IMR-90 (cell line): ENCODE measurements at regions not wholly inside any gene's neighbourhood (a gene's known extent, or its start where the extent isn't known, plus 50 kb on each side); places are given as distances from the start of the nearest gene placed in this dataset.

Experiments
- ATAC-seq: fragments of 200-7000 bp; cut with Tn5 transposase; 2 replicates; pipeline ENCODE4 v1.9.1; 2020; ENCODE audit warnings: low read depth, mild to moderate bottlenecking, moderate library complexity
- BruUV-seq: library from RNA; stranded (reverse); fragments of 400-500 nt; replicated peaks from 2 replicates; lab custom pipeline; 2021; lab: Mats Ljungman, UMichigan
- CTCF ChIA-PET: fragments of 300-600 bp; formaldehyde crosslinking; extraction: SDS; loops from one replicate; lab custom pipeline; 2021; ENCODE audit warnings: antibody characterized with exemption; lab: Yijun Ruan, JAX
- POLR2A ChIA-PET: fragments of 300-600 bp; sonication (Branson Sonifier 250); formaldehyde crosslinking; loops from one replicate; lab custom pipeline; 2022; ENCODE audit warnings: antibody characterized with exemption; ENCODE audit not compliant: unreplicated experiment; lab: Charles Lee
- DNase-seq: peaks from one replicate; pipeline ENCODE4 v3.0.0; 2013
- H2AFZ ChIP-seq: replicated peaks from 2 replicates; pipeline ENCODE3; 2013; ENCODE audit warnings: low read length, mild to moderate bottlenecking; ENCODE audit not compliant: poor library complexity
- H2AK5ac ChIP-seq: 2 replicates; pipeline ENCODE4 v1.6.1; 2013; ENCODE audit warnings: low read depth, low read length, inconsistent platforms
- H2AK9ac ChIP-seq: replicated peaks from 2 replicates; pipeline ENCODE3; 2013; ENCODE audit warnings: mild to moderate bottlenecking, low read depth, low read length, moderate library complexity; ENCODE audit not compliant: poor library complexity
- H2BK120ac ChIP-seq: 2 replicates; pipeline ENCODE4 v1.6.1; 2013; ENCODE audit warnings: low read depth, low read length, inconsistent platforms
- H2BK15ac ChIP-seq: 3 replicates; pipeline ENCODE4 v1.6.1; 2013; ENCODE audit warnings: low read depth, low read length, inconsistent platforms
- H2BK20ac ChIP-seq: 2 replicates; pipeline ENCODE4 v1.6.1; 2013; ENCODE audit warnings: low read depth, mild to moderate bottlenecking, inconsistent platforms, low read length, moderate library complexity
- H2BK5ac ChIP-seq: 2 replicates; pipeline ENCODE4 v1.6.1; 2013; ENCODE audit warnings: mild to moderate bottlenecking, low read depth, low read length, inconsistent platforms; ENCODE audit not compliant: poor library complexity, severe bottlenecking
- H3K14ac ChIP-seq: replicated peaks from 2 replicates; pipeline ENCODE4 v1.6.1; 2013; ENCODE audit warnings: low read depth, low read length, inconsistent platforms
- H3K18ac ChIP-seq: 2 replicates; pipeline ENCODE4 v1.6.1; 2013; ENCODE audit warnings: low read depth, low read length, control low read depth
- H3K23ac ChIP-seq: 2 replicates; pipeline ENCODE4 v1.6.1; 2013; ENCODE audit warnings: low read depth, low read length, inconsistent platforms
- H3K27ac ChIP-seq: 2 replicates; pipeline ENCODE4 v1.5.1; 2013; ENCODE audit warnings: mild to moderate bottlenecking, control low read depth, low read length; ENCODE audit not compliant: insufficient read depth
- H3K27me3 ChIP-seq: 2 replicates; pipeline ENCODE4 v1.6.1; 2013; ENCODE audit warnings: low read length; ENCODE audit not compliant: control insufficient read depth, insufficient read depth
- H3K36me3 ChIP-seq: 2 replicates; pipeline ENCODE4 v1.6.1; 2013; ENCODE audit warnings: low read length, mixed read lengths; ENCODE audit not compliant: control insufficient read depth, insufficient read depth
- H3K4ac ChIP-seq: 2 replicates; pipeline ENCODE4 v1.6.1; 2013; ENCODE audit warnings: low read depth, low read length, inconsistent platforms
- H3K4me1 ChIP-seq: 2 replicates; pipeline ENCODE4 v1.6.1; 2013; ENCODE audit warnings: low read length, mixed read lengths; ENCODE audit not compliant: control insufficient read depth, insufficient read depth
- H3K4me2 ChIP-seq: 2 replicates; pipeline ENCODE4 v1.6.1; 2013; ENCODE audit warnings: low read depth, mild to moderate bottlenecking, control low read depth, low read length, moderate library complexity
- H3K4me3 ChIP-seq: 2 replicates; pipeline ENCODE4 v1.5.1; 2013; ENCODE audit warnings: low read depth, mild to moderate bottlenecking, control low read depth, low read length, moderate library complexity; ENCODE audit not compliant: insufficient read depth
- H3K56ac ChIP-seq: 2 replicates; pipeline ENCODE4 v1.6.1; 2013; ENCODE audit warnings: low read length, inconsistent platforms; ENCODE audit not compliant: insufficient read depth; ENCODE audit errors: extremely low read depth
- H3K79me1 ChIP-seq, 2 experiments: 2 replicates each; pipeline ENCODE4 v1.6.1; 2013; ENCODE audit warnings: low read length in 2 of 2, inconsistent platforms in 1 of 2, low read depth in 1 of 2
- H3K9ac ChIP-seq: 2 replicates; pipeline ENCODE4 v1.6.1; 2013; ENCODE audit warnings: low read depth, low read length, control low read depth
- H3K9me1 ChIP-seq: 2 replicates; pipeline ENCODE4 v1.6.1; 2013; ENCODE audit warnings: low read length, inconsistent platforms; ENCODE audit not compliant: insufficient read depth
- H3K9me3 ChIP-seq: 2 replicates; pipeline ENCODE4 v1.6.1; 2013; ENCODE audit warnings: low read length; ENCODE audit not compliant: control insufficient read depth, insufficient read depth
- H4K20me1 ChIP-seq: 2 replicates; pipeline ENCODE4 v1.6.1; 2013; ENCODE audit warnings: low read length, inconsistent platforms; ENCODE audit not compliant: insufficient read depth
- H4K5ac ChIP-seq: 2 replicates; pipeline ENCODE4 v1.6.1; 2013; ENCODE audit warnings: mild to moderate bottlenecking, low read depth, low read length, control low read depth
- H4K8ac ChIP-seq, 2 experiments: 2 replicates each; pipeline ENCODE4 v1.6.1; 2013; ENCODE audit warnings: low read depth in 2 of 2, low read length in 2 of 2, control low read depth in 1 of 2, inconsistent platforms in 1 of 2
- H4K91ac ChIP-seq: 2 replicates; pipeline ENCODE4 v1.6.1; 2013; ENCODE audit warnings: low read depth, low read length, inconsistent platforms; ENCODE audit not compliant: insufficient read depth
- BHLHE40 ChIP-seq: fragments of 150-350 bp; IDR thresholded peaks from 2 replicates; pipeline ENCODE4 v1.6.1; 2016; ENCODE audit warnings: mild to moderate bottlenecking, low read depth, low read length
- CEBPB ChIP-seq: IDR thresholded peaks from 2 replicates; pipeline ENCODE4 v1.6.1; 2012; ENCODE audit warnings: low read depth, low read length, improper control_type of control experiment
- CHD1 ChIP-seq: IDR thresholded peaks from 2 replicates; pipeline ENCODE4 v1.6.1; 2012; ENCODE audit warnings: low read depth, low read length, improper control_type of control experiment
- CTCF ChIP-seq: conservative IDR thresholded peaks from 2 replicates; pipeline ENCODE4 v1.5.1; 2012; ENCODE audit warnings: mild to moderate bottlenecking, low read depth, low read length, improper control_type of control experiment
- ELK1 ChIP-seq: fragments of 150-350 bp; IDR thresholded peaks from 2 replicates; pipeline ENCODE4 v1.6.1; 2016; ENCODE audit warnings: low read depth, mild to moderate bottlenecking, low read length, moderate library complexity, borderline replicate concordance
- FOS ChIP-seq: fragments of 150-350 bp; IDR thresholded peaks from 2 replicates; pipeline ENCODE4 v1.6.1; 2016; ENCODE audit warnings: low read depth, low read length
- MAFK ChIP-seq: IDR thresholded peaks from 2 replicates; pipeline ENCODE4 v1.6.1; 2012; ENCODE audit warnings: low read depth, low read length, improper control_type of control experiment
- MAZ ChIP-seq: IDR thresholded peaks from 2 replicates; pipeline ENCODE4 v1.6.1; 2012; ENCODE audit warnings: low read depth, mild to moderate bottlenecking, low read length, improper control_type of control experiment, moderate library complexity, borderline replicate concordance
- MXI1 ChIP-seq: IDR thresholded peaks from 2 replicates; pipeline ENCODE4 v1.6.1; 2012; ENCODE audit warnings: low read depth, mild to moderate bottlenecking, low read length, moderate library complexity, borderline replicate concordance
- NFE2L2 ChIP-seq: fragments of 150-350 bp; IDR thresholded peaks from 2 replicates; pipeline ENCODE4 v1.6.1; 2016; ENCODE audit warnings: low read depth, mild to moderate bottlenecking, low read length
- POLR2A ChIP-seq: IDR thresholded peaks from 2 replicates; pipeline ENCODE4 v1.6.1; 2012; ENCODE audit warnings: mild to moderate bottlenecking, low read depth, low read length
- RAD21 ChIP-seq: IDR thresholded peaks from 2 replicates; pipeline ENCODE4 v1.6.1; 2012; ENCODE audit warnings: low read length, improper control_type of control experiment
- RCOR1 ChIP-seq: IDR thresholded peaks from 2 replicates; pipeline ENCODE4 v1.6.1; 2012; ENCODE audit warnings: mild to moderate bottlenecking, low read length, improper control_type of control experiment; ENCODE audit not compliant: insufficient replicate concordance
- RFX5 ChIP-seq: IDR thresholded peaks from 2 replicates; pipeline ENCODE4 v1.8.0; 2012; ENCODE audit warnings: low read depth, mild to moderate bottlenecking, low read length, moderate library complexity
- SMC3 ChIP-seq: fragments of 150-350 bp; IDR thresholded peaks from 2 replicates; pipeline ENCODE4 v1.6.1; 2016; ENCODE audit warnings: low read depth, mild to moderate bottlenecking, antibody characterized with exemption, low read length, moderate library complexity
- USF2 ChIP-seq: fragments of 150-350 bp; IDR thresholded peaks from 2 replicates; pipeline ENCODE4 v1.6.1; 2017; ENCODE audit warnings: mild to moderate bottlenecking, antibody characterized with exemption, low read length, low read depth
- WGBS, 2 experiments: methylation state at CpG; one replicate each; pipeline versions ENCODE4 v1.1.5 to v1.1.7; 2013; ENCODE audit warnings: missing lambda C conversion rate in 2 of 2; ENCODE audit not compliant: insufficient read length in 1 of 2; ENCODE audit errors: extremely low coverage in 2 of 2; 5-methylcytosine and 5-hydroxymethylcytosine counted together
- dilution Hi-C: fragments of 300-500 bp; cut with HindIII; formaldehyde crosslinking; loops from one replicate; pipeline ENCODE4 v1.14.3; 2018; ENCODE audit warnings: low sequenced_read_pairs; ENCODE audit not compliant: unreplicated experiment
- in situ Hi-C: fragments of 300-500 bp; cut with MboI; formaldehyde crosslinking; loops from 3 replicates; pipeline ENCODE4 v1.14.3; 2019; ENCODE audit warnings: low sequenced_read_pairs, inconsistent platforms, mixed read lengths
- intact Hi-C: fragments of 100-400 bp; cut with micrococcal nuclease; formaldehyde crosslinking; loops from 2 replicates; pipeline ENCODE4 v1.10.0; 2022

GRCh38 chrX:86914569-86914968 is 603.0 kb upstream of the KLHL4 start:
- no peak overlapping the region for H3K4me2 ChIP-seq
- H4K20me1 ChIP-seq, result no peaks in the 10 kb centered on the region
- WGBS, 2 experiments, result no CpG with 5 or more reads among the region's 1 CpG
- no peak overlapping the region for H2BK5ac ChIP-seq
- H2AFZ ChIP-seq, result no peak overlapping the region
- no peak overlapping the region for H2BK20ac ChIP-seq
- H2BK120ac ChIP-seq, result no peak overlapping the region
- H3K23ac ChIP-seq, result no peak overlapping the region
- H4K8ac ChIP-seq, result no peak overlapping the region
- TF ChIP-seq POLR2A, result no peak
- no peak for TF ChIP-seq RAD21
- TF ChIP-seq USF2, result no peak
- TF ChIP-seq MXI1, result no peak
- no peak for TF ChIP-seq NFE2L2
- TF ChIP-seq SMC3, result no peak
- no peak for TF ChIP-seq CTCF
- TF ChIP-seq ELK1, result no peak
- TF ChIP-seq FOS, result no peak
- no peak for TF ChIP-seq MAFK
- no peak for TF ChIP-seq BHLHE40
- no peak for TF ChIP-seq CEBPB
- no peak for TF ChIP-seq RCOR1
- no peak for TF ChIP-seq MAZ
- no peak for TF ChIP-seq CHD1
- no peak for TF ChIP-seq RFX5
- intact Hi-C loops (no loop called here), dilution Hi-C loops (no loop called here), in situ Hi-C loops (no loop called here)
- no peaks in the 10 kb centered on the region for H3K4me1 ChIP-seq
- no peak overlapping the region for H4K91ac ChIP-seq
- no peaks in the 10 kb centered on the region for H3K79me1 ChIP-seq
- no peak overlapping the region for H2AK5ac ChIP-seq
- no peak for DNase-seq
- no peaks in the 10 kb centered on the region for H3K9me1 ChIP-seq
- BruUV-seq, result no TSS peak
- H3K4ac ChIP-seq, result no peak overlapping the region
- no peak overlapping the region for H3K56ac ChIP-seq
- CTCF ChIA-PET, result no interaction called here
- no peak overlapping the region for H3K27ac ChIP-seq
- no peaks in the 10 kb centered on the region for H3K27me3 ChIP-seq
- H3K14ac ChIP-seq, result no peak overlapping the region
- H3K36me3 ChIP-seq, result no peaks in the 10 kb centered on the region
- no peak overlapping the region for H2AK9ac ChIP-seq
- H3K9me3 ChIP-seq, result no peaks in the 10 kb centered on the region
- H3K9ac ChIP-seq, result no peak overlapping the region
- no peak overlapping the region for H4K5ac ChIP-seq
- POLR2A ChIA-PET, result no interaction called here
- H2BK15ac ChIP-seq, result no peak overlapping the region
- ATAC-seq, result no peak
- H3K4me3 ChIP-seq, result no peak overlapping the region
- no peak overlapping the region for H3K18ac ChIP-seq
